ENCODE measurements at regions not wholly inside any gene's neighbourhood (a gene's known extent, or its start where the extent isn't known, plus 50 kb on each side); places are given as distances from the start of the nearest gene placed in this dataset.

DNA sequence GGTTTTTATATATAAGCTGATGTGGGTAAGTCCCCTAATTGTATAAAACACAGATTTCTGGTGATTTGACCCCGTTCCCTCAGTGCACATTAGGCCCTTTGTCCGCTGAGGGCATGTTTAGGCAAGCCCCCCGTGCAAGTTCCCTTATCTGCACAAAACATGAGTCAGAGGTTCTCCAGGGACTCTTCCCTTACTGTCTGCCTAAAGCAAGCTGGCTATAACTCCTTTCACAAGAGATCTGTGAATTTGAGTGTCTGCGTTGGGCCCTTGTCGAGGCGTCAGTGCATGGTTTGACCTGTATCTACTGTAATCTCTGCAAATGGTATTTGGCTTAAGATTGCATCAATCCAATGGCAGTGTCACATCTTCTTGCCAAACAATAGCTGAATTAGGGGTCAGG, 712.8 kb downstream of the CDH8 start:
- DNase-seq (ENCODE audit: low read depth in 2 of 2) = no peak

DNA sequence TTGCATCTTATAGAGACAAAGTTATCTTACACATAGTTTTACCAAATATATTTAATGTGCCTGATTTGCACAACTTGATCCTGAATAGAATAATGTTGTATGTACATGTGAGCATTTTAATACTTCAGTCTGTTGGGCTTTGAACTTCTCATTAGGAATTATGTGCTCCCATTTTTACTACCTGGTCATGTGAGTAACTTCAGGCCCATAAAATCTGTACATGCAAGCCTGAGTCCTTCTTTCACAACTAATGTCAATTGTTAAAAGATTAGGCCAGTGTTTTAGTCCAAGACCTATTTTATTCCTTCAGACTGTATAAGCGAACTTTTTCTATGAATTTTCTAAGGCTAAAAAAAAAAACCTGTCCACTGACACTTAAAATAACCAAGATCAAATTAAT, 715.4 kb downstream of the CDH8 start:
- no peak for DNase-seq (ENCODE audit: low read depth in 2 of 2)

DNA sequence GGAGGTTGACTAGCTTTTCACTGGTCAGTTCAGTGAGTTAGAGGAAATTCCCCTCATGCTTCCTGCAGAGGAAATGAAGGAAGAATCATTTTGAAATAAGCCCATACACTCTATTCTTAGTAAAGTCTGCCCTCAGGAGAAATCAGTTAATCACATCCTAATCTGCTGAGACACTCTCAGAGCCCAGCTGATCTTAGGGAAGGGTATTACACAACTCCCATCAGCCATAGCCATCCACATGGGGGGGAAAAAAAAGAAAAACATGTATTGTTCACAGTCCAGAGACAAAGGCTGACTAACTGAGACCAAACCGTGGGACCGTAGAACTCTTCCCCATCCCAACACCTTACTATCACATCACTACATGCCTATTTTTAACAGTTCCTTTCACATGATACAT, 722.3 kb downstream of the CDH8 start:
- no peak for DNase-seq (ENCODE audit: low read depth in 2 of 2)

DNA sequence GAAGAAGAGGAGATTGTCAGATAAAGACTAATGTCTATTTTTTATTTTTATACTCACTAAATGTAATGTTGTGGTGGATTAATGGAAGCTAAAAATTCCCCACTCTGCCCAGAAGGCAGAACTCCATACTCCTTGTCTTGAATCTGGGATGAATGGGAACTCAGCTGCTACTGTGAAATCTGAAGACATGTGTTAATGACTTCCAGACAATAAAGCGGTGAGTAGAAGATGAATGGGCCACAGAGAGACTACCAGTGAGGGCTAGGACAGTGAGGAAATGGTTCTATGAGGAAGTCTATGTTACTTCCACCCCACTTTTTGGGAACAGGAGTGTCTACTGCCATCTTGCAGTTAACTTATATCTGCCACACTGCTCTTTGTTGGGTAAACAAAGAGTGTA, 726.9 kb downstream of the CDH8 start:
- no peak for DNase-seq (ENCODE audit: low read depth in 2 of 2)

DNA sequence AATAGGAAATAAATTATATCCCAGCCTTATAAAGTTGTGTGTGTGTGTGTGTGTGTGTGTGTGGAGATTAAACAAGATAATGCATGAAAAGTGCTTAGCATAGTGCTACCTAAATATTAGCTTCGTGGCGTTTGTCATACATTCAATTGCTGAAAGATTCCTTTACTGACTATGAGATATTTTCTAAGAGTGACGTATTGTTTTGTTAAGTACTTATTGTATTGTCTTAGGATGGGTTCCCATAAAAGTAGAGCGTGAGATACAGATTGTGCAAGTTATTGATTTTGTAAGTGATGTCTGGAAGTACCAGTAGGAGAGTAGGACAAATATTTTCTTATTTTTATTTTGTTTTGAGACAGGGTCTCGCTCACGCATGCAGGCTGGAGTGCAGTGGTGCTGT, 730.0 kb downstream of the CDH8 start:
- DNase-seq (ENCODE audit: low read depth in 2 of 2) = no peak

DNA sequence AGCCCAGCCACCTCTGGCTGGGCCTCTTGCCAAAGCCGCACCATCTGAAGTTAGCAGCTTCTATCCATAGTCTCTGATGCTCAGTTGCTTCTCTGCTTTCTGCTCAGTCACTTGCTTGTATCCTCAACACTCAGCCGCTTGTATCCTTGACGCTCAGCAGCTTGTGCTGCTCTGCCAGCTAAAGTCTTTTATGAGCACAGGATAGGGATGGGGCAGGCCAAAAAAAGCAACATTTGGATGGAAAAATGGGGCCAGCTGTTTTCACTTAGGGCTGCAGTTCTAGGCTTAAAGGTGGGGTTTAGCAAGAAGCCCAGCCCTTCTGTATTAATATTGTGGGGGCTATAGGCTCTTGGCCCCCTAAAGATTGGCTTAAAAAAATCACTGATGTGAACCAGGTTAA, 739.4 kb downstream of the CDH8 start:
- DNase-seq (ENCODE audit: low read depth in 2 of 2) = no peak

DNA sequence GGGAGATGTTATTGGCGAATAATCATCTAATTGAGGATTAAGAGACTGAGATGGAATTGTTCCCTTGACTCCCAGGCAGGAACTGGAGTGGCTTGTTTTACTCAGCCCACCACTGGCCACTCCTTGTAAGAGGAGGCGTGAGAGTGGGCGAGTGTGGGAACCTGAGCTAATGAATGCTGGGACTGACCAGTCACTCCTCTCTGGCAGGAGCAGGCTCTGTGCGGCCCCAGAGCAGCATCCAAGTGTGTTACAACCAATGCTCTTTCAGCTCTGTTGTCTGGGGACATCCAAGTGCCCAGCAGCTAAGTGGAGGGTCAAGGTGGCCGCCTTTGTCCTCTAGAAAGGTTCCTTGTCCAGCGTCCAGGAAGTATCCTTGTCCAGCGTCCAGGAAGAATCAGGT, 739.9 kb downstream of the CDH8 start:
- DNase-seq (ENCODE audit: low read depth in 2 of 2) = no peak

DNA sequence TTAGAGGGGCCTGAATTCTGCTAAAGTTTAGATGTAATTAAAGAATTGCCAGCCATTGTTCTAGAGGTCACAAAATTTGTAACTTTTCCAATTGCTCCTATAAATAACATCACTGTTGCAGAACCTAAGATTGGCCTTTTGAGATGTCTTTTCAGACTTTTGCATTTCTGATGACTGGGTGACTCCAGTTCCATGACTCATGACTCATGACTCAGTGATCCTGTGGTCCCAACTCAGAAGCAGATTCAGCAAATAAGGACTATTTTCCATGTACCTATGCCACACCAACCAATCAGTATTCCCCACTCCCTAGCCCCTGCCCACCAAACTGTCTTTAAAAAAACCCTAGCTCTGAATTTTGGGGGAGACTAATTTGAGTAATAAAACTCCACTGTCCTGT, 740.9 kb downstream of the CDH8 start:
- no peak for DNase-seq (ENCODE audit: low read depth in 2 of 2)

DNA sequence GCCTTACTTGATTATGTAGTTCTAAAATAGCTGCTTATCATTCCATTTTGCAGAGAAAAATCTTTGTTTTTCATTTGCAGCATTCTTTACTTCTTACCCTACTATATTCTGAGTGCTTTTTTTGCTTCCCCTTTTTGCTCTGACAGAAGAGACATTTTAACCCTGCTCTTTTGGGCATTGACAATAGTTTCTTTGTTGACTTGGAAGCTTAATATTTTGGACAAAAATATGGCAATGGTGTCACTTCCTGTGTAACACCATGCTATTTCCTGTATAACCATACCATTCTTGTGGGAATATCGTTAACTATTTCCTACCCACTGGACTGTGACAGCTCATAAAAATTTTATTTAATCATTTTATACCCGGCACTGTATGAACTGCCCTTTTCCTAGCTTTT, 747.1 kb downstream of the CDH8 start:
- DNase-seq (ENCODE audit: low read depth in 2 of 2) = no peak

DNA sequence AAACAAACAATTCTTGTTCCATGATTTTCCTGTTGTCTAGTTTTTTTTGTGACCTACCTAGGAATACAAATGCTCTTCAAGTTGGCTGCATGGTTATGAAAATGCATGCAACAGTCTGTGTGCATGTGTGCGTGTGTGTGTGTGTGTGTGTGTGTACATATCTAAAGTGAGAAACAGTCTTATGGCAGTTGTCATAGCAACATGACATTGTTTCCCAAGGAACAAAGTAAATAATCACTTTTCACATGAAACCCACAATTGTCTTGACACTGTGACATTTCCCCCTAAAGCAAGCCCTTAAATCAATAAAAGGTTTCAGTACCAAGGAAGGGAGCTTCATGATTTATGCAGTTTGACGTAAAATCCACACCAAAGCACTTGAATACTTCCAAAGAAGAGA, 758.4 kb downstream of the CDH8 start:
- DNase-seq (ENCODE audit: low read depth in 2 of 2) = no peak

DNA sequence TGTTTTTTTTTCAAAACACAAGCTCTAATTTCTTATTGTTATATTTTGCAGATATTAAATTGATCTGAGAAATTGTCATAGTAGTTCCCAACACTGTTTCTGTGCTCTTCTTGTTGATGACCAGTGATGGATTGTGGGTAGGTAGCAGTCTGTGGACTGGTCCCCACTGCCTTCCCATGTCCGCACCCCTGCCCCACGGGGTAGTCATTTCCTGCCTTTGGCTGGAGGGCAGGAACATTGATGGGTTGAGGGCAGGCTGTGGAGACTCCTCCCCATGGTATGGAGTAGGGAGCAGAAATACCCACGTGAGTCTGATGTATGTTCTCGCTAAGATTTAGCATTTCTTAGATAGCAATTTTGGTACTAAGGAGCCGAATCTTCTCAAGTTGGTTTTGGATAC, 762.0 kb downstream of the CDH8 start:
- no peak for DNase-seq (ENCODE audit: low read depth in 2 of 2)

DNA sequence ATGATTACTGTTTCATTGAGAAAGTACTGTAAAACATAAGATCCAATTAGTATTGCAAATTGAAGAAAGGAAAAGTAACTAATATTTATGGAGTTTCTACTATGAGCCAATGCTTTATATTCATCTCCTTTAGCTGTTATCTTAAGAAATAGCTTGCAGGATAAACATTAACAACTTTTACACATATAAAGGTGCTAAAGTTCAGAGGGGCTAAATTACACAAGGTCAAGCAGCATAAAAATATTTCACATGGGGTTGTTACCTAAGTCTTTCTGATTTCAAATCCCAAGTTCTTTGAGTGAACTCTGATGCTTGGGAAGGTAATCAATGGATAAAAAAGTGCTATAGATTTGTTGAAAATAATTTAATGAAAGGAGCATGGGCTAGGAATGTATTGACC, 765.5 kb downstream of the CDH8 start:
- DNase-seq (ENCODE audit: low read depth in 2 of 2) = no peak

DNA sequence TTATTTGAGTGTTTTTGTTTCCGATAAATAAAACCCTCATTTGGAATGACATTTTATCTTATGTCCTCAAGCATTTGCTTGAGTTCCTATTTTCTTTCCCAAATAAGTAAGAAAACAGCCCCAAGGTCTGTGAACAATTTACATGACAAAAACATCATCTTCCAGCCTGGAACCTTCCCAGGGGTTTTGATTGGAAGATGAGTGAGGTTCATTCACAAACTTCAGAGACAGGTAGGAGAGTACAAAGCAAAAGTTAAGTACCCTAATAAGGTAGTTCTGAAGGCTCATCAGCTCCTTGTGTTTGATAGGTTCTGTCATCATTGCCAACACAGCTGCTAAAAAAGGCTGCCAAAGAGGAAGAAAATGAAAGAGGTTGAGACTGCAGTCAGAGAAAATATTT, 772.8 kb downstream of the CDH8 start:
- DNase-seq (ENCODE audit: low read depth in 2 of 2) = no peak

DNA sequence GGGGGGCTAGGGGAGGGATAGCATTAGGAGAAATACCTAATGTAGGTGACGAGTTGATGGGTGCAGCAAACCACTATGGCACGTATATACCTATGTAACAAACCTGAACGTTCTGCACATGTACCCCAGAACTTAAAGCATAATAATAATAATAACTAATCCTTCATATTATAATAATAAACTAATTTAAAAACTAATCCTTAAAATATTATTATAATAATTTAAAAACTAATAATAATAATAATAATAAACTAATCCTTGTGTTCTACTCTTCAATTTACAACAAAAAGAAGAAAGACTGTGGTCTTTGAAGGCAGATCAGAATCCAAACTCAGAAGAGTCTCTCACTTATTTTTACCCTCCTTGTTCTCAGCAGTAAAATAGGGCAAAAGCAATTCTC, 774.9 kb downstream of the CDH8 start:
- DNase-seq (ENCODE audit: low read depth in 2 of 2) = no peak

DNA sequence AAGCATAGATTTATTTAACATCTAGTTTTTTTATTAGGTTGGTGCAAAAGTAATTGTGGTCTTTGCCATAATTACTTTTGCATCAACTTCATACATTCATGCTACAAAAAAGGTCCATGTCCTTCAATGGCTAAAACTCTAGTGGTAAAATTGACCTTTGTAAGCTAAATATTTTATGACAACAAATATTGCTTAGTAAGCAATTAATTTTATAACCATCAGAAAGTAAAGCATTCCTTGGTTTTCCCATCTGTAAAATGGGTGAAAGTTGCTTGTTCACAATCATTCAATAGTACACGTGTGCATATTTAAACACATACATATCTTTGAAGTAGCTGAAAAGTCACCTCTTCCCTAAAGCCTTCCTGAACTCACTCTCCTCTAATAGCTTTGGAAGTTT, 789.6 kb downstream of the CDH8 start:
- no peak for DNase-seq (ENCODE audit: low read depth in 2 of 2)

DNA sequence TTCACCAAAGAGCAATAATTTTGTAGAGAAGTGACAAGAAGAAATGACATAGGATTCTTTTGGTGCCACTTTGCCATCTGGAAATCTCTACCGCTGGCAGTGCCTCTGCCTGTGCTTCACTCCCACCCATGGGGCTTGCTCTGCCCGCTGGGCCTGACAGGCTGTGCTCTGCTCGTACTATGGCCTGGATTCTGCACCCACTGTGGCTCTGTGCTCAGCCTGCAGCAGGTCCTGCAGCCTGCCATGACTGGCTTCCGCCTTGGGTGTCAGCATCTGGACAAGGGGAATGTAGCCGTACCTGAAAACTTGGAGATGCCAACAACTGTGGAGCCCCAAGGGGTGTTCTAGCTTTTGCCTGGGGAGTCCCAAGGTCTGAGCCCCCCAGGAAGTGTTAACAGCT, 792.3 kb downstream of the CDH8 start:
- DNase-seq (ENCODE audit: low read depth in 2 of 2) = no peak

DNA sequence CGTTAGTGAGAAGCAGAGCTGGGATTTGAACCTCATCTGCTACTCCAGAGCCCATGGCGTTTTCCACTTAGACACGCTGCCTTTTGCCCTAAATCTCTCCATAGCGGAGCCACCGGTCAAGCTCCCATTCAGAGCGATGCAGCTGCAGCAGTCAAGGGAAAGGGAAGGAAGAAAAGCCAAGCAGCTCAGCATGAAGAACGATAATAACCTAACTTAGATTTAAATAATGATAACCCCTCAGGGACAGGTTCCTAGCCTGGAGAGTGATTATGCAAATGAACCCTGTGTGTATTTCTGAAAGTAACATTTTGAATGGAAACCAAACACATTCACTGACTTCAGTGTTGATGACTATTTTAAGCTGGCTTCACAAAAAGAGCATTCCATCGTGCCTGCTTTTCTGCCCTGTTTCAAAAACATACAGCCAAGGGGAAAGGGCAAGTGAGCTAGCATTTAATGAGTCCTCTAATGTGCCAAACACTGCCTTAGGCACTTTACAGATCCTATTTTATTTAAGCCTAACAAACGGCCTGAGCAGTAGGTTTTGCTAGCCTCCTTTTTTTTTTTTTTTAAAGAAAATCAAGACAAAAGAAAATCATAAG, 798.3 kb downstream of the CDH8 start:
- DNase-seq (ENCODE audit: low read depth in 2 of 2) = no peak

DNA sequence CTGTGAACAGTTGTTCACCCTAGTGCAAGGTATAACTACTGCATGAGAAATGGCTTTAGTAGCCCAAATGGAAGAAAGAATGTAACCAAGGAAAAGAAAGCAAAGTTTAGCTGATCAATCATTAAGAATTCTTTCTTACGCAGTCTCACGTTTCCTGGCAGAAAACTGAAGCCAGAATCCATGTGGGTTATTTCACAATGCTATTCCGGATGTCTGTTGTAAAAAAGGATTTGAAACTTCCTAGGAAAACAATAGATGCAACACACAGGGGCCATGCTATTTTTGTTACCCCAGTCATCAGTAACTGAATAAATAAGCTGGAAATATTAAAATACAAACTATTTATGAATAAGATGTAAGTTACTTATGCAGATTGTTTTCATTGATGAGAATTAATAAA, 802.5 kb downstream of the CDH8 start:
- no peak for DNase-seq (ENCODE audit: low read depth in 2 of 2)

DNA sequence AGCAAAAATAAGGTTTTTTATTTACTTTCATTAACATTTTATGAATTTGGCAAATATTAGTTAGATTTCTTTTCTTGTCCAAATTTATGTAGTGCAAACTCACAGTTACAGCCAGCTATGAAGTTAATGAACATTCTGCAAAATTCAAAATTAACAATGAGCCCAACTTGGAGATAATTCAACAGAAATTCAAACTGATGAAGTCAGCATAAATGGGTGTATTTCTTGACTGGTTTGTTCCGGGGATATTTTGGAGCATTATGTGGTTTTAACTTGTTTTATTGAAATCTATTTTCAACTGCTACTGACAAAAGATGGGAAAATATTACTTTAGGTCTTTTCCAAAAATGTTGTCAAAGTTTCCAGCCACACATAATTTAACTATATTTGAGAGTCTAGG, 807.9 kb downstream of the CDH8 start:
- DNase-seq (ENCODE audit: low read depth in 2 of 2) = no peak

DNA sequence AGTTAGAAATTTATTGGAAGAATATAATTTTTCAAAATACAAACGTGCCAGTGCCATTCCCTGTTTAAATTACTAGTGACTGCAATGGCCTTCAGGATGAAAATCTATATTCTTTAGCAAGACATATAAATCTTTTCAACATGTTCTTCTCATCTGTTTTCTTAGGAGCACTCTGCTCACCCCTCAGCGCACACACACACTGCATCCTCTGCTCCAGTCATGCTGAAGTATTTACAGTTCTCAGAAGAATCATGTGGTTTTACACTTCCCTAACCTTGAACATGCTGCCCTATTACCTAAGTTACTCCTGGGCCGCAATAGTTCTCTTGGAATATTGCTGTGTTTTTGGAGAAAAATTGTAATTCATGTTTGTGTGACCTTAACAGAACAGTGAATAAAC, 820.6 kb downstream of the CDH8 start:
- no peak for DNase-seq (ENCODE audit: low read depth in 2 of 2)

DNA sequence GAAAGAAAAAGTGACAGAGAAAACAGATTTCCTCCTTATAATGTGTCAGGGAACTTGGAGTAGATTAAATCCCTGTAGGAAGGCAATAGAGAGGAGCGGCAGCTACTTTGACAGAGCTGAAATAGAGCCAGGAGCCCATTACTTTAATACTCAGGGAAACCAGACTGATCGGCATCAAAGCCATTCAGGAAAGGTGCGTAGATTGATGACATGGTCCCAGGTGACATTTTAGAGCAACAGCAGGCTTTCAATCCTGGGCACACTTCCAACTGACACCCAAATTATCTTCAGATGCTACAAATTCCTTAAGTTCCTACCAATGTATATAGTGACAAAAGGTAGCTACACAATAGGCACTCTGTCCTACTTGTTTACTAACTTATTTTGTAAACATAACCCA, 821.5 kb downstream of the CDH8 start:
- no peak for DNase-seq (ENCODE audit: low read depth in 2 of 2)

DNA sequence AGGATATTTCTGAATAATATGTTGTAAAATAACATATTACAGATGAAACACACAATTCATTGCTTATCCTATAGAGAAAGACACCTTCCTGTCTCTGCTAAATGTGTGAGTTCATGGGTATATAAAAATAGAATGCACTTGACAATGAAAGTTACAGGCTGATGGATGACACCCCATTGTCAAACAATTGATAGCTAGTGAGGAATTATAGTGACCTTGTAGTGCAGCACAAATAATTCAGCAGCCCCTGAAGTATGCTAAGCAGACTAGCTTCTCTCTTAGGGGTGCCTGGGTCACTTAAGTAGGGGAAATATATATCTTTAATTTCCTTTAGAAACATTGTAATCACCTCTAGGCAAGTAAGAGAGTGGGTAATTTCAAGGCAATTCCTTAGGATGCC, 826.2 kb downstream of the CDH8 start:
- no peak for DNase-seq (ENCODE audit: low read depth in 2 of 2)

DNA sequence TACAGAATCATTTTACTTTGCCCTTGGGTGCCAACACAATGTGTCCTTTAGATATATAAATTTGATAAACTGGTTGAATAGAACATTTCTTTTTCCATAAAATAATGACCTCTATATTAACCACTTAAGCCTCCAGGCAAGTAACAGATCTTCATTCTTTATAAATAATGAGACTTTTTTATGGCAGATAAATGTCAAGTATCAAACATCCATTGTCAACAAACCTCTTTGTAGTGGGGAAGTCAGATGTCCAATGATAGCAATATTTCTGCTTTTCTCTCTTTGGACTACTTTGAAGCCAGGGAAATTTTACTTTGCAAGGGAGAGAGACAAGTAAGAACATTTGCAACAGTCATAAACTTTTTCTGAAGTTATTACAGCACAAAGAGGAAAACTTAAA, 841.2 kb downstream of the CDH8 start:
- no peak for DNase-seq (ENCODE audit: low read depth in 2 of 2)

DNA sequence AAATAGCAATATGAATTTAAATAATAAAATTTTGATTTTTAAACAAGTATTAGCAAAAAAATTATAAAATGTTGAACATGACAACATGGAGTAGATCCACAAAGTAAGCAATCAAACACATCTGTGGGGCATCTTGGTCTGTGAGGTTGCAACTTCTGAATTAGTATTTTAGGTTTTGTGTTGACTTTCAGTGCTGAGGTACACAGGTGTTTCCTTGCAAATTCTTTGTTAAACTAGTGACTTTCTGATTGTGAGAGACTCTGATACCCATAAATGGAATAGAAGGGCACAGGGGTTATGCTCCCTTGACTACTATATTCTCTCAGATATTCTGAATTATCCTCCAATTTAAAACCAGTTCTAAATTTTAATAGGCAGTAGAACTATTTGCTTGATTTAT, 841.7 kb downstream of the CDH8 start:
- no peak for DNase-seq (ENCODE audit: low read depth in 2 of 2)

DNA sequence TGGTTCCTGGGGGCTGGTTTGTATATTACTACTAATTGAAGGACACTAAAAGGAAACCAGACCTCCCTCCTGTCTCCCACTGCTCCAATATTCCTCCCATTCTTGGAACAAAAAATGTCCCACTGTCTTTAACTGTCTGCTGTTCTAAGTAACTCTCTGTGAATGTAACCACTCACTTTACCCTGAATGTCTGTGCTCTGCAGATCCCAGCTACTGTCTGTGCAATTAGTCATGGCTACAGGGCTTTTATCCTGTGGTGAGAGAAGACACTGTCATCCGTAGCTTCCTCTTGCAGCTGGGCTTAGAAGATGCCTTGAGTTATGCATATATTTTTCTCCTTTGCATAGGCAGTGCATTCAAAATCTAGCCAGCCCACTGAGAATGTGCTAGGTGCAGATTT, 853.8 kb downstream of the CDH8 start:
- no peak for DNase-seq (ENCODE audit: low read depth in 2 of 2)

All from fibroblast of skin of left biceps (primary cell).